ENCODE measurements at regions not wholly inside any gene's neighbourhood (a gene's known extent, or its start where the extent isn't known, plus 50 kb on each side); places are given as distances from the start of the nearest gene placed in this dataset.
"Not testable (repeated sequence)": the region's sequence is repeated elsewhere in the genome, so short reads cannot be mapped to it uniquely, and the experiment has no call there.

DNA sequence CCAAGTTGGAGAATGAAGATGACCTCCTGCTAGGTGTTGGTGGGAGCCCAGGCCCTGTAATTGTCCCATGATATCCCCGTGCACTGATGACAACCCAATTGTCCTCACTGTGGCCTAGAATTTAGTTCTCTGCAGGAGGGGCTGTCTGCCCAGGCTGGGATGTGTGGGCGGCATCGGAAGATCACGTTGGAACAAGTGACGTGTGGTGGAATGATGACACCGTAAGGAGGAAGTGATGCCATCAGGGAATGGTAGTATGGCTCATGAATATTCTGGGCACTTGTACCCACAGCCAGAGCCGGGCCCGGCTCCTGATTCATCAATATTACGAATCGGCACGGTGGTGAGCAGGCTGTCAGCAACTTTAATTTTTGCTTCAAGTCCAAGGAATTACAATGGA, 111.6 kb downstream of the MIAT start:
- Histone ChIP-seq H3K27me3 (ENCODE audit: control insufficient read depth, insufficient read depth, low read length) (peaks cover 2% of the 10 kb centered on the region), H3K9me3 (ENCODE audit: control insufficient read depth, insufficient read depth, low read length) (no peaks in the 10 kb centered on the region), H3K36me3 (ENCODE audit: control insufficient read depth, insufficient read depth, low read length) (no peaks in the 10 kb centered on the region), H3K27ac (ENCODE audit: low read depth, low read length) (no peak overlapping the region), H3K4me1 (ENCODE audit: control insufficient read depth, insufficient read depth, low read length) (peaks cover 2% of the 10 kb centered on the region), H3K4me3 (ENCODE audit: low read depth, low read length) (no peak overlapping the region)
- no peak for DNase-seq (ENCODE audit: low read depth in 4 of 6, low spot score in 6 of 6)
- 88% methylated on average over 11 of the region's 11 CpGs for WGBS (ENCODE audit: insufficient coverage)

GRCh38 chr22:26769663-26770062, 112.3 kb downstream of the MIAT start:
- WGBS (ENCODE audit: insufficient coverage), result 85% methylated on average over 1 of the region's 1 CpG

DNA sequence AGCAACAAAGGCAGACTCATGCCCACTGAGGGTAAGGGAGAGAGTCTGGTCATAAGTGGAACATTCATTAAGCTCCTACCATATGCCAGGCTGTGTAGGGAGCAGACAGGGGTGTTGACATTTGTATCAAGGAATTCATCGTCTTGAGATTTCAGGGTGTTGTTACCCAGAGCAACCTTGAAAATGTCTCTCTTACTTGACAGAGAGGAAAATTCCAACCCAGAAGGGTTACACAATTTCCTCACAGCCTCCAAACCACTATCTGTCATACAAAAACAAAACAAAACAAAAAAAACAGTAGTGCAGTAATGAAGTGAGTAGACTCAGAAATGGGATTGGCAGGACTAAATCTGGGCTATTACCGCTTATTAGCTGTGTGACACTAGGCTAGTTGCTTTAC, 113.2 kb downstream of the MIAT start:
- H3K4me1 ChIP-seq (ENCODE audit: control insufficient read depth, insufficient read depth, low read length), result no peaks in the 10 kb centered on the region
- no peak for DNase-seq (ENCODE audit: low read depth in 4 of 6, low spot score in 6 of 6)
- no peaks in the 10 kb centered on the region for H3K9me3 ChIP-seq (ENCODE audit: control insufficient read depth, insufficient read depth, low read length)
- H3K36me3 ChIP-seq (ENCODE audit: control insufficient read depth, insufficient read depth, low read length), result no peaks in the 10 kb centered on the region
- H3K27ac ChIP-seq (ENCODE audit: low read depth, low read length), result no peak overlapping the region
- no peak overlapping the region for H3K4me3 ChIP-seq (ENCODE audit: low read depth, low read length)
- 100% methylated on average over 1 of the region's 2 CpGs for WGBS (ENCODE audit: insufficient coverage)
- H3K27me3 ChIP-seq (ENCODE audit: control insufficient read depth, insufficient read depth, low read length), result peaks cover 2% of the 10 kb centered on the region

More at GRCh38 chr22:26769663-26770062, 112.3 kb downstream of the MIAT start:
- no peak overlapping the region for H3K4me3 ChIP-seq (ENCODE audit: low read depth, low read length)
- H3K4me1 ChIP-seq (ENCODE audit: control insufficient read depth, insufficient read depth, low read length), result no peaks in the 10 kb centered on the region
- H3K27me3 ChIP-seq (ENCODE audit: control insufficient read depth, insufficient read depth, low read length), result peaks cover 2% of the 10 kb centered on the region
- H3K36me3 ChIP-seq (ENCODE audit: control insufficient read depth, insufficient read depth, low read length), result no peaks in the 10 kb centered on the region
- no peak overlapping the region for H3K27ac ChIP-seq (ENCODE audit: low read depth, low read length)
- DNase-seq (ENCODE audit: low read depth in 4 of 6, low spot score in 6 of 6), result no peak
- H3K9me3 ChIP-seq (ENCODE audit: control insufficient read depth, insufficient read depth, low read length), result no peaks in the 10 kb centered on the region

DNA sequence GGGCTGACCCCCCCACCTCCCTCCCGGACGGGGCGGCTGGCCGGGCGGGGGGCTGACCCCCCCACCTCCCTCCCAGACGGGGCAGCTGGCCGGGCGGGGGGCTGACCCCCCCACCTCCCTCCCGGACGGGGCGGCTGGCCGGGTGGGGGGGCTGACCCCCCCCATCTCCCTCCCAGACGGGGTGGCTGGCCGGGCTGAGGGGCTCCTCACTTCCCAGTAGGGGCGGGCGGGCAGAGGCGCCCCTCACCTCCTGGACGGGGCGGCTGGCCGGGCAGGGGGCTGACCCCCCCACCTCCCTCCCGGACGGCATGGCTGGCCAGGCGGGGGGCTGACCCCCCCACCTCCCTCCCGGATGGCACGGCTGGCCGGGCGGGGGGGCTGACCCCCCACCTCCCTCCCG, 115.7 kb downstream of the MIAT start:
- not testable (repeated sequence) for H3K27me3 ChIP-seq (ENCODE audit: control insufficient read depth, insufficient read depth, low read length); H3K27ac ChIP-seq (ENCODE audit: low read depth, low read length); H3K36me3 ChIP-seq (ENCODE audit: control insufficient read depth, insufficient read depth, low read length); H3K9me3 ChIP-seq (ENCODE audit: control insufficient read depth, insufficient read depth, low read length); H3K4me3 ChIP-seq (ENCODE audit: low read depth, low read length); H3K4me1 ChIP-seq (ENCODE audit: control insufficient read depth, insufficient read depth, low read length); DNase-seq (ENCODE audit: low read depth in 4 of 6, low spot score in 6 of 6)
- WGBS (ENCODE audit: insufficient coverage), result no CpG with 5 or more reads among the region's 28 CpGs

GRCh38 chr22:26775394-26775793, 118.0 kb downstream of the MIAT start:
- no peak for DNase-seq (ENCODE audit: low read depth in 4 of 6, low spot score in 6 of 6)
- 100% methylated on average over 1 of the region's 3 CpGs for WGBS (ENCODE audit: insufficient coverage)
- H3K36me3 ChIP-seq (ENCODE audit: control insufficient read depth, insufficient read depth, low read length), result no peaks in the 10 kb centered on the region
- no peaks in the 10 kb centered on the region for H3K9me3 ChIP-seq (ENCODE audit: control insufficient read depth, insufficient read depth, low read length)
- H3K27me3 ChIP-seq (ENCODE audit: control insufficient read depth, insufficient read depth, low read length), result no peaks in the 10 kb centered on the region
- no peak overlapping the region for H3K27ac ChIP-seq (ENCODE audit: low read depth, low read length)
- no peaks in the 10 kb centered on the region for H3K4me1 ChIP-seq (ENCODE audit: control insufficient read depth, insufficient read depth, low read length)
- H3K4me3 ChIP-seq (ENCODE audit: low read depth, low read length), result no peak overlapping the region

DNA sequence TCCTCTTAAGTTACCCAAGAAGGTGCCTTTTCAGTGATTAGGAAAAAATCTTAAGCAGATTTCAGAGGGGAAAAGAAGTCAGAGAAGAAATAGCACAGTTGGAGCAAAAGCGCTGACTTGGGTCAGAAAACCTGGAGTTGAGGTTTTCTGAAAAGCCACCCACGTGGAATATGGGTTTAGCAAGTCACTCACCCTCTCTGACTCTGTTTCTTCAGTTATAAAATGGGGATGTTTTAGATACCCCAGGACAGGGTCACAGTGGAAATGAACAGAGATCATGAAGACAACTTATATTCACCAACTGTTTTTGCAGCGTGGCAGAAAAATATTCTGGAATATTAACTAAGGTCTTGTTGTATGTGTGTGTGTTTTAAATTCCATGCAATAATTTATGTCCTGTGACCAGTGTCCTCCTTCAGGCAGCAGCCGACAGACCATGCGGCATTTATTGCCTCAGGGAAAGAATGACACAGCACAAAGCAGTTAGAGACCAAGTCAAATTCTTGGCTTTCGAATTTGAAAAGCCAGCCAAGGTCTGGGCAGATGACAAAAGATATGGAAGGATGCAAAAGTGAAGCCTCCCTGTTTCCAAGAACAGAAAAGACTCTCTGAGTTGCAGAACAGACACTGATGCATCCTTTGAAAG, 119.9 kb downstream of the MIAT start:
- H3K9me3 ChIP-seq (ENCODE audit: control insufficient read depth, insufficient read depth, low read length), result no peaks in the 10 kb centered on the region
- 10% methylated on average over 3 of the region's 6 CpGs for WGBS (ENCODE audit: insufficient coverage)
- DNase-seq (ENCODE audit: low read depth in 4 of 6, low spot score in 6 of 6), result peak in 2 of 6 donors; percentile 69 to 70
- no peak overlapping the region for H3K4me3 ChIP-seq (ENCODE audit: low read depth, low read length)
- no peaks in the 10 kb centered on the region for H3K36me3 ChIP-seq (ENCODE audit: control insufficient read depth, insufficient read depth, low read length)
- no peaks in the 10 kb centered on the region for H3K27me3 ChIP-seq (ENCODE audit: control insufficient read depth, insufficient read depth, low read length)
- H3K27ac ChIP-seq (ENCODE audit: low read depth, low read length), result no peak overlapping the region
- peaks cover 9% of the 10 kb centered on the region for H3K4me1 ChIP-seq (ENCODE audit: control insufficient read depth, insufficient read depth, low read length)

GRCh38 chr22:26778372-26778771, 121.0 kb downstream of the MIAT start:
- no peaks in the 10 kb centered on the region for H3K36me3 ChIP-seq (ENCODE audit: control insufficient read depth, insufficient read depth, low read length)
- H3K4me1 ChIP-seq (ENCODE audit: control insufficient read depth, insufficient read depth, low read length), result peaks cover 9% of the 10 kb centered on the region
- no peak overlapping the region for H3K4me3 ChIP-seq (ENCODE audit: low read depth, low read length)
- H3K27me3 ChIP-seq (ENCODE audit: control insufficient read depth, insufficient read depth, low read length), result no peaks in the 10 kb centered on the region
- no peaks in the 10 kb centered on the region for H3K9me3 ChIP-seq (ENCODE audit: control insufficient read depth, insufficient read depth, low read length)
- H3K27ac ChIP-seq (ENCODE audit: low read depth, low read length), result no peak overlapping the region
- WGBS (ENCODE audit: insufficient coverage), result 100% methylated on average over 1 of the region's 1 CpG
- no peak for DNase-seq (ENCODE audit: low read depth in 4 of 6, low spot score in 6 of 6)

DNA sequence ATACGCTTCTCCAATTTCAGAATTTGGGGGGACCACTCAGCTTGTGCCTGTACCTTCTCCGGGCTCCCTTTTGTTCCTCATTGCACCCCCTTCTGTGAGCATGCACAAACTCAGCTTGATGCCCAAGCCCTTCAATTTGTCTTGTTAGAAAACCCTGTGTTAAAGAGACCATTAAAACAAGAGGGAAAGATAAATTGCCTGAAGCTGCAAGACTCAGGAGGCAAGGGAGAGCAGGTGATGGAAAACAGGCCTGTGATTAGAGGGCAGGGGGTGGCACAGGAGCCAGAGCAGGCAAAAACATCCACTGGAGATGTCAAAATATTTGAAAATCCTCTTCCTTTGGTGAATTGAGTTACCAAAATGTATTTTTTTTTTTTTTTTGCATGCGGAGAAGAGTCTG, 121.7 kb downstream of the MIAT start:
- no CpG with 5 or more reads among the region's 3 CpGs for WGBS (ENCODE audit: insufficient coverage)
- H3K27me3 ChIP-seq (ENCODE audit: control insufficient read depth, insufficient read depth, low read length), result no peaks in the 10 kb centered on the region

DNA sequence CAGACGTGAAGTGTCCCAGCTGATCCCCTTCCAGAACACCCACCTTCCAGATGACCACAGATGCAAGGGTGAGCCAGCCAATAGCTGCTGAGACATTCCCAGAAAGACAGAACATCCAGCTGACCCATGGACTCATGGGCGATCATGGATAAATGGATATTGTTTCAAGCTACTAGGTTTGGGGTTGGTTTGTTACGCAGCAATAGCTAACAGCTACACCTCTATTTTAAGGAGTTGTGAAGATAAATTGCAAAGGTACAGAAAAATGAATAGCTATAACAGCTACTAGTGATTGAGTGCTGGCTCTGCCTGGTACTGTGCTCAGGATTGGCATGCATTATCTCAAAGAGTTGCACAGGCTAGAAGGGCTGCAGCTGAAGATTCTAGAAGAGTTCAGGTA, 122.5 kb downstream of the MIAT start:
- no peak overlapping the region for H3K27ac ChIP-seq (ENCODE audit: low read depth, low read length)
- WGBS (ENCODE audit: insufficient coverage), result no CpG with 5 or more reads among the region's 3 CpGs
- H3K9me3 ChIP-seq (ENCODE audit: control insufficient read depth, insufficient read depth, low read length), result no peaks in the 10 kb centered on the region
- H3K36me3 ChIP-seq (ENCODE audit: control insufficient read depth, insufficient read depth, low read length), result no peaks in the 10 kb centered on the region
- peaks cover 9% of the 10 kb centered on the region for H3K4me1 ChIP-seq (ENCODE audit: control insufficient read depth, insufficient read depth, low read length)
- no peaks in the 10 kb centered on the region for H3K27me3 ChIP-seq (ENCODE audit: control insufficient read depth, insufficient read depth, low read length)
- no peak for DNase-seq (ENCODE audit: low read depth in 4 of 6, low spot score in 6 of 6)
- H3K4me3 ChIP-seq (ENCODE audit: low read depth, low read length), result no peak overlapping the region

More for the DNA sequence above, 121.7 kb downstream of the MIAT start:
- Histone ChIP-seq H3K36me3 (ENCODE audit: control insufficient read depth, insufficient read depth, low read length) (no peaks in the 10 kb centered on the region), H3K4me1 (ENCODE audit: control insufficient read depth, insufficient read depth, low read length) (peaks cover 9% of the 10 kb centered on the region), H3K27ac (ENCODE audit: low read depth, low read length) (no peak overlapping the region), H3K4me3 (ENCODE audit: low read depth, low read length) (no peak overlapping the region), H3K9me3 (ENCODE audit: control insufficient read depth, insufficient read depth, low read length) (no peaks in the 10 kb centered on the region)
- DNase-seq (ENCODE audit: low read depth in 4 of 6, low spot score in 6 of 6), result peak in 1 of 6 donors; percentile 48

DNA sequence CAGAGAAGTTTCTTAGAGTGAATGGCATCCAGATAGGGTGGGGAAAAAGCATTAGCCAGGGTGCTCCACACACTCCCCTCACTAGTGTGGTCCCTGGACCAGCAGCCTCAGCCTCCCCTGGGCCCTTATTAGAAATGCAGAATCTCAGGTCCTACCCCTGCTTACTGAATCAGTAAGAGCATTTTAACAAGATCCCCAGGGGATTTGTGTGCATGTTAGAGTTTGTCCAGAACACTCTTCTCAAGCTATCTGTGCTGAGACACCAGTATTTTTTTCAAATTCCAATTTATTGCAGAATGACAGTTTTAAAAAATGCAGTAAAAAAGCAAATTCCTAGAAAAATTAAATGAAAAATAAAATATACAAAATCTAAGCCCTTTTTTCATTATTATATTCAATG, 123.1 kb downstream of the MIAT start:
- Histone ChIP-seq H3K27me3 (ENCODE audit: control insufficient read depth, insufficient read depth, low read length) (no peaks in the 10 kb centered on the region), H3K4me3 (ENCODE audit: low read depth, low read length) (no peak overlapping the region), H3K4me1 (ENCODE audit: control insufficient read depth, insufficient read depth, low read length) (peaks cover 9% of the 10 kb centered on the region), H3K36me3 (ENCODE audit: control insufficient read depth, insufficient read depth, low read length) (no peaks in the 10 kb centered on the region), H3K27ac (ENCODE audit: low read depth, low read length) (no peak overlapping the region), H3K9me3 (ENCODE audit: control insufficient read depth, insufficient read depth, low read length) (no peaks in the 10 kb centered on the region)
- no peak for DNase-seq (ENCODE audit: low read depth in 4 of 6, low spot score in 6 of 6)

All from spinal cord (tissue), 9 donors.